HL-60 (cell line): ENCODE measurements at regions not wholly inside any gene's neighbourhood (a gene's known extent, or its start where the extent isn't known, plus 50 kb on each side); places are given as distances from the start of the nearest gene placed in this dataset.

Experiments
- DNase-seq, 2 experiments: peaks; one replicate each; pipeline ENCODE4 v3.0.0-alpha.2; 2010 to 2020; ENCODE audit warnings: low read depth in 1 of 2, low spot score in 1 of 2
- H3K27ac ChIP-seq: fragments of 250-450 bp; sonication (Bioruptor Pico); replicated peaks from 2 replicates; pipeline ENCODE4 v1.5.1; 2020; ENCODE audit warnings: mild to moderate bottlenecking, moderate library complexity
- H3K27me3 ChIP-seq: fragments of 250-450 bp; sonication (Bioruptor Pico); 2 replicates; pipeline ENCODE4 v1.5.1; 2021; ENCODE audit warnings: mild to moderate bottlenecking, moderate library complexity; ENCODE audit not compliant: insufficient read depth, poor library complexity, severe bottlenecking
- H3K4me3 ChIP-seq: replicated peaks from 2 replicates; pipeline ENCODE4 v1.5.1; 2011; ENCODE audit warnings: mild to moderate bottlenecking, control low read depth, low read length; ENCODE audit not compliant: insufficient read depth
- CTCF ChIP-seq: IDR thresholded peaks from one replicate; pipeline ENCODE4 v1.5.1; 2011; ENCODE audit warnings: low read length, control low read depth, inconsistent platforms; ENCODE audit not compliant: insufficient read depth
- GABPA ChIP-seq: IDR thresholded peaks from 2 replicates; pipeline ENCODE4 v1.6.1; 2012; ENCODE audit warnings: low read depth
- POLR2AphosphoS5 ChIP-seq: IDR thresholded peaks from 2 replicates; pipeline ENCODE4 v1.6.1; 2012; ENCODE audit warnings: low read depth
- REST ChIP-seq: IDR thresholded peaks from 2 replicates; pipeline ENCODE4 v1.6.1; 2012; ENCODE audit warnings: low read depth; ENCODE audit not compliant: insufficient replicate concordance
- SPI1 ChIP-seq: IDR thresholded peaks from 2 replicates; pipeline ENCODE4 v1.6.1; 2012; ENCODE audit warnings: low read depth, mild to moderate bottlenecking, borderline replicate concordance

- TF ChIP-seq SPI1 (no peak), REST (no peak), GABPA (no peak), CTCF (no peak), POLR2AphosphoS5 (no peak)
- Histone ChIP-seq H3K27me3 (no peaks in the 10 kb centered on the region), H3K4me3 (no peak overlapping the region), H3K27ac (no peak overlapping the region)
- no peak for DNase-seq
Observed at GRCh38 chr4:102143433-102143832, 201.8 kb downstream of the SLC39A8 start.

GRCh38 chr4:102141842-102142241 is 203.4 kb downstream of the SLC39A8 start:
- no peak for TF ChIP-seq CTCF
- no peak for TF ChIP-seq POLR2AphosphoS5
- no peak for TF ChIP-seq REST
- no peak for TF ChIP-seq GABPA
- no peak for TF ChIP-seq SPI1
- DNase-seq, result no peak
- no peaks in the 10 kb centered on the region for H3K27me3 ChIP-seq
- H3K27ac ChIP-seq, result no peak overlapping the region
- no peak overlapping the region for H3K4me3 ChIP-seq

- Histone ChIP-seq H3K4me3 (no peak overlapping the region), H3K27ac (no peak overlapping the region), H3K27me3 (no peaks in the 10 kb centered on the region)
- DNase-seq, result no peak
- TF ChIP-seq SPI1 (no peak), CTCF (no peak), POLR2AphosphoS5 (no peak), GABPA (no peak), REST (no peak)
Observed at GRCh38 chr4:102139932-102140331, 205.3 kb downstream of the SLC39A8 start.
